HEK293T (cell line): ENCODE measurements at regions not wholly inside any gene's neighbourhood (a gene's known extent, or its start where the extent isn't known, plus 50 kb on each side); places are given as distances from the start of the nearest gene placed in this dataset.

ENCODE experiments used
- BHLHE40 ChIP-seq: fragments of 450-650 bp; IDR thresholded peaks from 2 replicates; pipeline ENCODE4 v1.6.1; 2016; ENCODE audit warnings: mild to moderate bottlenecking, moderate library complexity, borderline replicate concordance
- ELF4 ChIP-seq: fragments of 450-650 bp; IDR thresholded peaks from 2 replicates; pipeline ENCODE4 v1.6.1; 2017; ENCODE audit warnings: antibody characterized with exemption
- FOXA1 ChIP-seq: fragments of 450-650 bp; IDR thresholded peaks from 2 replicates; pipeline ENCODE4 v1.6.1; 2016; ENCODE audit warnings: mild to moderate bottlenecking
- SUZ12 ChIP-seq: fragments of 450-650 bp; IDR thresholded peaks from 2 replicates; pipeline ENCODE4 v1.6.1; 2016; ENCODE audit warnings: mild to moderate bottlenecking

DNA sequence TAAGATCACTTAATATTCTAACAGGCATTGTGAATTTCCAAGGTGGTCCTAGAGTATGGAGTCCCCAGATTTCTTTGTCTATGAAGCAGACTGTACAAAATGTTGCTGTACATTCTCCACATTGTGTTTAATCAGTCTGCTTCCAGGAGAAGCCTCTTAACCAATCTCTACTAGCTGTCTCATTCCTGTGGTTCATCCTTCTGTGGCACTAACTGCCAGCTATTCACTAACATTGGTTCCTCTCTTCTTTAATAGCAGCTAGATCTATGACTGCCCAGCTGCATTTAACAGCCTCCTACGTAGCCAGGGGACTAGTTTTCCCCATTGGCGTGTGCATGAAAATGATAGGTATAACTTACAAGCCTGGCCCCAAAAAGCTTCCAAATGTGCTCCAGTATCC lies 395.4 kb downstream of the SAMD5 start:
- TF ChIP-seq BHLHE40 (no peak), FOXA1 (no peak), SUZ12 (no peak), ELF4 (no peak)
